ENCODE measurements at regions not wholly inside any gene's neighbourhood (a gene's known extent, or its start where the extent isn't known, plus 50 kb on each side); places are given as distances from the start of the nearest gene placed in this dataset.

- TF ChIP-seq KLF15 (CRISPR knock-in tag; IDR thresholded peaks at IDR 0.05; ENCODE audit: borderline replicate concordance) (no peak), FOXO1 (CRISPR knock-in tag; IDR thresholded peaks at IDR 0.05) (no peak), ARID4A (CRISPR knock-in tag; IDR thresholded peaks at IDR 0.05; ENCODE audit: borderline replicate concordance) (no peak), NFE2 (CRISPR knock-in tag; IDR thresholded peaks at IDR 0.05) (no peak), HOMEZ (CRISPR knock-in tag; IDR thresholded peaks at IDR 0.05; ENCODE audit: low read depth) (no peak), FIP1L1 (IDR thresholded peaks at IDR 0.05; ENCODE audit: borderline replicate concordance, insufficient read depth, low read depth, low read length) (no peak), CTCF (CRISPR knock-in tag; IDR thresholded peaks at IDR 0.05) (no peak), HOXD1 (CRISPR knock-in tag; IDR thresholded peaks at IDR 0.05) (no peak), TAF1 (CRISPR knock-in tag; IDR thresholded peaks at IDR 0.05) (no peak), SIN3A (IDR thresholded peaks at IDR 0.05; ENCODE audit: borderline replicate concordance, low read depth, low read length) (no peak), CHD2 (IDR thresholded peaks at IDR 0.05; ENCODE audit: low read depth, low read length) (no peak)
These were observed 90.0 kb upstream of the EGFL6 start for GRCh38 chrX:13479452-13479813.

Data from HepG2 (cell line).